SK-N-SH (cell line): ENCODE measurements at regions not wholly inside any gene's neighbourhood (a gene's known extent, or its start where the extent isn't known, plus 50 kb on each side); places are given as distances from the start of the nearest gene placed in this dataset.

Experiments
- CTCF ChIA-PET: fragments of 300-600, 350-600 bp; formaldehyde crosslinking; extraction: SDS; loops from one replicate; lab custom pipeline; 2021; lab: Yijun Ruan, JAX
- POLR2A ChIA-PET: fragments of 350-600 bp; sonication (Branson Sonifier 250); formaldehyde crosslinking; extraction: SDS; loops from one replicate; lab custom pipeline; 2020; ENCODE audit warnings: antibody characterized with exemption, inconsistent platforms; lab: Yijun Ruan, JAX
- DNase-seq: peaks from one replicate; pipeline ENCODE4 v3.0.0; 2012
- H2AFZ ChIP-seq: fragments of 200-600 bp; sonication (generic); 2 replicates; pipeline ENCODE4 v1.8.1; 2016; ENCODE audit warnings: antibody characterized with exemption, mild to moderate bottlenecking, low read depth
- H3F3A ChIP-seq: fragments of 200-600 bp; sonication (generic); replicated peaks from 2 replicates; pipeline ENCODE3; 2016; ENCODE audit warnings: antibody characterized with exemption, mild to moderate bottlenecking; ENCODE audit not compliant: insufficient read depth
- H3K27ac ChIP-seq, 2 experiments: fragments of 200-500 bp in 1 of 2; fragments of 200-600 bp in 1 of 2; sonication (Bioruptor generic) in 1 of 2; sonication (generic), shearing (Covaris generic) in 1 of 2; 2 replicates each; pipeline versions ENCODE4 v1.5.1 to v1.6.1; 2014 to 2016; ENCODE audit warnings: low read depth in 2 of 2, inconsistent platforms in 1 of 2, low read length in 1 of 2, mild to moderate bottlenecking in 1 of 2, mixed read lengths in 1 of 2
- H3K27me3 ChIP-seq: fragments of 200-600 bp; sonication (generic), shearing (Covaris generic); 2 replicates; pipeline ENCODE4 v1.6.1; 2016; ENCODE audit warnings: mixed run types; ENCODE audit not compliant: insufficient read depth
- H3K36me3 ChIP-seq, 2 experiments: fragments of 200-500 bp in 1 of 2; fragments of 200-600 bp in 1 of 2; sonication (Bioruptor generic) in 1 of 2; sonication (generic) in 1 of 2; replicated peaks in 1 of 2; 2 replicates each; pipeline versions ENCODE3 to v1.5.1; 2014 to 2016; ENCODE audit warnings: low read length in 1 of 2, mild to moderate bottlenecking in 1 of 2; ENCODE audit not compliant: insufficient read depth in 2 of 2, control insufficient read depth in 1 of 2
- H3K4me1 ChIP-seq, 2 experiments: fragments of 200-500 bp in 1 of 2; fragments of 200-600 bp in 1 of 2; sonication (Bioruptor generic) in 1 of 2; sonication (generic), shearing (Covaris generic) in 1 of 2; 2 replicates each; pipeline versions ENCODE4 v1.5.1 to v1.6.1; 2014 to 2016; ENCODE audit warnings: low read depth in 1 of 2, low read length in 1 of 2, mixed run types in 1 of 2; ENCODE audit not compliant: insufficient read depth in 2 of 2, control insufficient read depth in 1 of 2
- H3K4me2 ChIP-seq: fragments of 200-600 bp; sonication (generic), shearing (Covaris generic); 2 replicates; pipeline ENCODE4 v1.6.1; 2017; ENCODE audit warnings: mixed run types
- H3K4me3 ChIP-seq, 2 experiments: fragments of 200-500 bp in 1 of 2; fragments of 200-600 bp in 1 of 2; sonication (Bioruptor generic) in 1 of 2; sonication (generic), shearing (Covaris generic) in 1 of 2; 2 replicates each; pipeline versions ENCODE4 v1.5.1 to v1.8.1; 2014 to 2016; ENCODE audit warnings: low read depth in 2 of 2, inconsistent platforms in 1 of 2, low read length in 1 of 2, mild to moderate bottlenecking in 1 of 2, mixed read lengths in 1 of 2, moderate library complexity in 1 of 2
- H3K79me2 ChIP-seq: fragments of 200-600 bp; sonication (generic); 2 replicates; pipeline ENCODE4 v1.8.1; 2017; ENCODE audit warnings: mild to moderate bottlenecking; ENCODE audit not compliant: insufficient read depth
- H3K9ac ChIP-seq: fragments of 200-600 bp; sonication (generic); 2 replicates; pipeline ENCODE4 v1.6.1; 2017; ENCODE audit warnings: mixed run types
- H3K9me2 ChIP-seq: fragments of 200-600 bp; sonication (generic); 2 replicates; pipeline ENCODE4 v1.6.1; 2017; ENCODE audit warnings: mixed run types
- H3K9me3 ChIP-seq: fragments of 200-600 bp; sonication (generic); 2 replicates; pipeline ENCODE4 v1.6.1; 2017; ENCODE audit warnings: mixed run types, mild to moderate bottlenecking, moderate library complexity
- H4K20me1 ChIP-seq: fragments of 200-600 bp; sonication (generic); 2 replicates; pipeline ENCODE4 v1.6.1; 2017; ENCODE audit warnings: mild to moderate bottlenecking, mixed run types; ENCODE audit not compliant: insufficient read depth
- CTCF ChIP-seq: fragments of 200-600 bp; sonication (generic); IDR thresholded peaks from 2 replicates; pipeline ENCODE4 v1.6.1; 2017; ENCODE audit warnings: antibody characterized with exemption, mild to moderate bottlenecking, moderate library complexity
- EP300 ChIP-seq, 2 experiments: IDR thresholded peaks; 2 replicates each; pipeline versions ENCODE4 v1.4.0 to v1.6.1; 2012; ENCODE audit warnings: borderline replicate concordance in 1 of 2, low read depth in 1 of 2, low read length in 1 of 2
- EZH2phosphoT487 ChIP-seq: fragments of 200-600 bp; sonication (generic); IDR thresholded peaks from 2 replicates; pipeline ENCODE4 v1.6.1; 2017; ENCODE audit warnings: low read depth, mixed run types, mild to moderate bottlenecking, antibody characterized with exemption, moderate library complexity, borderline replicate concordance
- FOSL2 ChIP-seq: IDR thresholded peaks from 2 replicates; pipeline ENCODE4 v1.4.0; 2012; ENCODE audit warnings: low read depth, mild to moderate bottlenecking, moderate library complexity, borderline replicate concordance
- FOXJ3 ChIP-seq: sonication (generic); formaldehyde crosslinking; IDR thresholded peaks from 2 replicates; pipeline ENCODE4 v1.5.1; 2020; ENCODE audit warnings: mild to moderate bottlenecking, missing genetic modification reagents
- GABPA ChIP-seq: IDR thresholded peaks from 2 replicates; pipeline ENCODE4 v1.4.0; 2012; ENCODE audit warnings: low read depth, mild to moderate bottlenecking
- GATA2 ChIP-seq: sonication (generic); formaldehyde crosslinking; IDR thresholded peaks from 2 replicates; pipeline ENCODE4 v1.5.0; 2020; ENCODE audit warnings: mild to moderate bottlenecking, missing genetic modification reagents
- IRF3 ChIP-seq: fragments of 150-350 bp; IDR thresholded peaks from 2 replicates; pipeline ENCODE4 v1.6.1; 2016; ENCODE audit warnings: mild to moderate bottlenecking, low read depth, low read length
- JUND ChIP-seq: IDR thresholded peaks from 2 replicates; pipeline ENCODE4 v1.4.0; 2012
- MAX ChIP-seq: IDR thresholded peaks from 2 replicates; pipeline ENCODE4 v1.4.0; 2012; ENCODE audit warnings: low read depth
- NFIC ChIP-seq: IDR thresholded peaks from 2 replicates; pipeline ENCODE4 v1.4.0; 2012; ENCODE audit warnings: borderline replicate concordance
- PBX3 ChIP-seq: IDR thresholded peaks from 2 replicates; pipeline ENCODE4; 2012
- POLR2AphosphoS5 ChIP-seq: IDR thresholded peaks from 2 replicates; pipeline ENCODE4 v1.6.1; 2012; ENCODE audit warnings: low read depth, low read length
- RAD21 ChIP-seq: IDR thresholded peaks from 2 replicates; pipeline ENCODE4 v1.6.1; 2012; ENCODE audit warnings: mild to moderate bottlenecking, low read length
- RCOR1 ChIP-seq: fragments of 150-350 bp; IDR thresholded peaks from 2 replicates; pipeline ENCODE4 v1.6.1; 2017; ENCODE audit warnings: antibody characterized with exemption, low read length
- RFX5 ChIP-seq: IDR thresholded peaks from 2 replicates; pipeline ENCODE4 v1.6.1; 2012; ENCODE audit warnings: mild to moderate bottlenecking, improper control_type of control experiment, low read length
- SIN3A ChIP-seq: IDR thresholded peaks from 2 replicates; pipeline ENCODE4 v1.6.1; 2012; ENCODE audit warnings: low read depth, mild to moderate bottlenecking, low read length, moderate library complexity, borderline replicate concordance
- SMC3 ChIP-seq: IDR thresholded peaks from 2 replicates; pipeline ENCODE4 v1.6.1; 2012; ENCODE audit warnings: low read depth, low read length, improper control_type of control experiment
- TAF1 ChIP-seq: IDR thresholded peaks from 2 replicates; pipeline ENCODE4 v1.6.1; 2012; ENCODE audit warnings: low read depth, mild to moderate bottlenecking, low read length, moderate library complexity, borderline replicate concordance
- YY1 ChIP-seq: IDR thresholded peaks from 2 replicates; pipeline ENCODE4 v1.4.0; 2012; ENCODE audit warnings: low read depth, mild to moderate bottlenecking
- WGBS: methylation state at CpG from one replicate; pipeline ENCODE4 v1.1.6; 2017; ENCODE audit warnings: low lambda C conversion rate; 5-methylcytosine and 5-hydroxymethylcytosine counted together

- POLR2A ChIA-PET = no interaction called here
- WGBS = 2% methylated on average over 4 of the region's 4 CpGs
These were observed 258.6 kb downstream of the SOD2 start for GRCh38 chr6:159434410-159434809.

GRCh38 chr6:159433550-159433949, 259.5 kb downstream of the SOD2 start:
- H3K4me3 ChIP-seq = no peak overlapping the region
- DNase-seq = no peak
- H3K79me2 ChIP-seq = no peaks in the 10 kb centered on the region
- H3K9me3 ChIP-seq = no peaks in the 10 kb centered on the region
- H3F3A ChIP-seq = no peaks in the 10 kb centered on the region
- no peaks in the 10 kb centered on the region; the same call in 1 of the 2 replicates for H3K27me3 ChIP-seq
- H3K9me2 ChIP-seq = no peaks in the 10 kb centered on the region
- ChIA-PET POLR2A (no interaction called here), CTCF (interaction anchor here (1.0 to 1.8 kb wide), 2 partner anchors 259 kb away, joined by 3 to 4 read pairs; no protein-coding TSS in a partner anchor)
- H3K4me1 ChIP-seq = no peaks in the 10 kb centered on the region
- H2AFZ ChIP-seq = no peak overlapping the region
- no peak overlapping the region for H3K4me2 ChIP-seq
- H3K9ac ChIP-seq = no peak overlapping the region
- no peaks in the 10 kb centered on the region for H4K20me1 ChIP-seq
- 1% methylated on average over 4 of the region's 4 CpGs for WGBS
- H3K36me3 ChIP-seq = no peaks in the 10 kb centered on the region
- H3K27ac ChIP-seq = no peak overlapping the region
- no peak for TF ChIP-seq EZH2phosphoT487
- no peak for TF ChIP-seq CTCF
- TF ChIP-seq YY1 = no peak
- TF ChIP-seq POLR2AphosphoS5 = no peak
- TF ChIP-seq PBX3 = no peak
- TF ChIP-seq RAD21 = no peak
- TF ChIP-seq GATA2 (CRISPR knock-in tag) = no peak
- TF ChIP-seq TAF1 = no peak

More at GRCh38 chr6:159434410-159434809, 258.6 kb downstream of the SOD2 start:
- no peak overlapping the region for H3K27ac ChIP-seq
- TF ChIP-seq MAX (no peak), POLR2AphosphoS5 (no peak), IRF3 (no peak), FOXJ3 (CRISPR knock-in tag) (no peak), FOSL2 (no peak), EP300 (IDR thresholded peaks at IDR 0.05; ENCODE audit: borderline replicate concordance in 1 of 2, low read depth in 1 of 2, low read length in 1 of 2) (no peak), SIN3A (no peak), RFX5 (no peak), NFIC (no peak), PBX3 (no peak), JUND (no peak), GABPA (no peak), YY1 (no peak), RCOR1 (no peak), SMC3 (no peak)
- H2AFZ ChIP-seq = no peak overlapping the region
- peaks cover under 1% of the 10 kb centered on the region; the same call in 1 of the 2 replicates for H3K27me3 ChIP-seq
- H3K4me2 ChIP-seq = no peak overlapping the region
- CTCF ChIA-PET = interaction anchor here (1.0 kb wide), 1 partner anchor 260 kb away, joined by 3 read pairs; no protein-coding TSS in a partner anchor
- no peaks in the 10 kb centered on the region for H3F3A ChIP-seq
- no peaks in the 10 kb centered on the region for H3K9me2 ChIP-seq
- no peaks in the 10 kb centered on the region for H3K4me1 ChIP-seq
- H3K36me3 ChIP-seq = no peaks in the 10 kb centered on the region
- H4K20me1 ChIP-seq = no peaks in the 10 kb centered on the region
- no peaks in the 10 kb centered on the region for H3K79me2 ChIP-seq
- H3K9ac ChIP-seq = no peak overlapping the region
- DNase-seq = no peak
- H3K9me3 ChIP-seq = no peaks in the 10 kb centered on the region
- no peak overlapping the region for H3K4me3 ChIP-seq
